ENCODE measurements at regions not wholly inside any gene's neighbourhood (a gene's known extent, or its start where the extent isn't known, plus 50 kb on each side); places are given as distances from the start of the nearest gene placed in this dataset.
"Not testable (repeated sequence)": the region's sequence is repeated elsewhere in the genome, so short reads cannot be mapped to it uniquely, and the experiment has no call there.

GRCh38 chr2:35708411-35708923 lies 647.1 kb upstream of the CRIM1 start:
- CTCF ChIA-PET: no interaction called here

DNA sequence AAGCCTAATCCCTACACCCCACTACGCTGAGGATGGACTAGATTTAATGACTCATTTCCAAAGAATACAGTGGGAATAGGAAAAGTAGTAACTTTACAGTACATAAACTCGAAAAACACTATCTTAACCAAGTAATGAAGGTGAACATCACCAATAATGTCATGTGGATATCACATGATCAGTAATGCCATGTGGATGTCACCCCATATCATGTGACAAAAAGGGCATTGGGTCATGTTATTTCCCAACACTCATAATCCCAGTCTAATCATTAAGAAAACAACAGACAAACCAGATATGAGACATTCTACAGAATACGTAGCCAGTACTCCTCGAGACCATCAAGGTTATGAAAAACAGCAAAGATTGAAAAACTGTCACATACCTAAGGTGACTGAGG lies 667.3 kb upstream of the CRIM1 start:
- ChIA-PET CTCF (no interaction called here), POLR2A (no interaction called here)

More at GRCh38 chr2:35708411-35708923, 647.1 kb upstream of the CRIM1 start:
- POLR2A ChIA-PET: no interaction called here

GRCh38 chr2:35651688-35652323 lies 703.8 kb upstream of the CRIM1 start:
- ChIA-PET POLR2A (no interaction called here), CTCF (no interaction called here)

GRCh38 chr2:35614640-35615039 lies 740.9 kb upstream of the CRIM1 start:
- CTCF ChIA-PET: no interaction called here
- POLR2A ChIA-PET: no interaction called here

GRCh38 chr2:35606394-35606793 lies 749.2 kb upstream of the CRIM1 start:
- ChIA-PET CTCF (no interaction called here), POLR2A (no interaction called here)

DNA sequence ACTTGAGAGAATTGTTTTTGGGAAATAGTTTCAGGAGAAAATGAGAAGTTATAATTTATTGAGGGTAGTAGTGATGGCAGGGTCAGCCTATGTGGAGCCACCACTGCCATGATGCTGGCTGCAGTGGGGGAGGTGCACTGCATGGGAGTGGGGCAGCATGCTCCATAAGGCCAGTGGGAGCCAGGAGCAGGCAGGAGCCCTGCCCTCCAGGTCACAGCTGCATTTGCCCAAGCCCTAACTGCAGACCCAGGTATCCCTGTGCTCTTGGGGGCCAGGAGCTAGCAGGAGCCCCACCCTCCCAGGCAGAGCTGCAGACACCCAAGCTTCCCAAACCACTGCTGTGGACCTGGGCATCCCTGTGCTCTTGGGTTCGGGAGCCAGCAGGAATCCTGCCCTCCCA lies 757.3 kb upstream of the CRIM1 start:
- ChIA-PET POLR2A (no interaction called here), CTCF (no interaction called here)

GRCh38 chr2:35591886-35592285 lies 763.7 kb upstream of the CRIM1 start:
- ChIA-PET CTCF (no interaction called here), POLR2A (no interaction called here)

- CTCF ChIA-PET: no interaction called here
Measured at GRCh38 chr2:35585972-35586371, 769.6 kb upstream of the CRIM1 start.

GRCh38 chr2:35582637-35583036 lies 772.9 kb upstream of the CRIM1 start:
- ChIA-PET CTCF (no interaction called here), POLR2A (no interaction called here)

More at GRCh38 chr2:35585972-35586371, 769.6 kb upstream of the CRIM1 start:
- POLR2A ChIA-PET: no interaction called here

- CTCF ChIA-PET: no interaction called here
- POLR2A ChIA-PET: interaction anchor here (0.7 kb wide), 1 partner anchor 1421 kb away, joined by 3 read pairs; no protein-coding TSS in a partner anchor
Measured at GRCh38 chr2:35580956-35581355, 774.6 kb upstream of the CRIM1 start.

DNA sequence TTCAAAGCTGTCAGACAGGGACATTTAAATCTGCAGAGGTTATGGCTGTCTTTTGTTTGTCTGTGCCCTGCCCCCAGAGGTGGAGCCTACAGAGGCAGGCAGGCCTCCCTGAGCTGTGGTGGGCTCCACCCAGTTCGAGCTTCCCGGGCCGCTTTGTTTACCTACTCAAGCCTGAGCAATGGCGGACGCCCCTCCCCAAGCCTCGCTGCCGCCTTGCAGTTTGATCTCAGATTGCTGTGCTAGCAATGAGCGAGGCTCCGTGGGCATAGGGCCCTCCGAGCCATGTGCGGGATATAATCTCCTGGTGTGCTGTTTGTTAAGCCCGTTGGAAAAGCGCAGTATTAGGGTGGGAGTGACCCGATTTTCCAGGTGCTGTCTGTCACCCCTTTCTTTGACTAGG lies 787.0 kb upstream of the CRIM1 start:
- CTCF ChIA-PET, POLR2A ChIA-PET: not testable (repeated sequence)

DNA sequence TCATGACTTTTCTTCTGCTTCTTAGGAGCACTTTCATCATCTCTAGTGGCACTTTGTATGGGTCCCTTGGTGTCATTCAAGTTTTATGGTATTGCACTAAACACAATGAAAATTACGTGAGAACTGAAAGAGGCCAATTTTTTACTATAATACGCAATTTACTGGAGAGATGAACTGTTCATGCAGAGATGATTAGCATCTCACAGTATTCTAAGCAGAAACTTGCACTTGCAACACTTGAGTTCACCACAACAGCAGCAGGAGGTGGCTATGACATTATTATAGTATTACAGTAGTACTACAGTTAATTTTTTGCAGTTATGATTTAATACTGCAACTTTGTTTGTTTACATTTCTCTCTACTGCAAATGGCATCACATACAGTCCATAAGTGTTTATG lies 793.1 kb upstream of the CRIM1 start:
- ChIA-PET CTCF (no interaction called here), POLR2A (no interaction called here)

DNA sequence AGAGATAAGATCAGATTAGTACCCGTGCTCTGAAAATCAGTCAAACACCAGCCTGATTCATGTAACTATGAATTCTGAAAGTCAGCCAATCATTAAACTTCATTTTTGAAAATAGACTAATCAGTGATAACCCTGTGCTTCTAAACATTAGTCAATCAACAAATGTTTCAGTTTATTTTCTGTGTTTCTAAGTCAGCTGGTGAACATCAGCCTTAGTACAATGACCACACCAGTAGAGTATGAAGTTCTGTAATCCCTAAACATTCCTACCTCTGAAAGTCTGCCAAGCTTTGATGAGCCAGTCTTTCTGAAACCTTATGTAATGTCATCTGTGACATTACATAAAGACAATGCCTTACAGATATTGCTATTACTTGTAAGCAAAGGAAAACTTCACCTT lies 807.4 kb upstream of the CRIM1 start:
- ChIA-PET POLR2A (no interaction called here), CTCF (no interaction called here)

GRCh38 chr2:35545301-35545700 lies 810.3 kb upstream of the CRIM1 start:
- ChIA-PET CTCF (no interaction called here), POLR2A (no interaction called here)

DNA sequence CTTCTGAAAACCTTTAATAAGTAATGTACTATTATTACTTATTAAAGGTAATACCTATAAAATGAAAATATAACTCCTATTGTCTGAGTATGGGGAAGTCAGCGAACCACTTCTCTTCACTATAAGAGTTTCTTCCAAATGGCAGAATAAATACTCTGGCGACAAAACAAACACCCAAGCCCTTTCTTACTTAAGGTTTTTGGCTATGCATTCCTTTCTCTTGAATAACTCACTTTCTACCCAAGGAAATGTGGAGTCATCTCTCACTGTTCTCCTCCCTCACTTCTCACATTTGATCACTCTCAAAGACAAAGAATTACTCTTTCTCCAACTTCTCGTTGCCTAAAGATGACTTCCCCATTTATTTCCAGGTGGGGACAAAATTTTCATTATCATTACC lies 816.8 kb upstream of the CRIM1 start:
- CTCF ChIA-PET: no interaction called here
- POLR2A ChIA-PET: no interaction called here

GRCh38 chr2:35530615-35531135 lies 824.9 kb upstream of the CRIM1 start:
- CTCF ChIA-PET: no interaction called here
- POLR2A ChIA-PET: no interaction called here

DNA sequence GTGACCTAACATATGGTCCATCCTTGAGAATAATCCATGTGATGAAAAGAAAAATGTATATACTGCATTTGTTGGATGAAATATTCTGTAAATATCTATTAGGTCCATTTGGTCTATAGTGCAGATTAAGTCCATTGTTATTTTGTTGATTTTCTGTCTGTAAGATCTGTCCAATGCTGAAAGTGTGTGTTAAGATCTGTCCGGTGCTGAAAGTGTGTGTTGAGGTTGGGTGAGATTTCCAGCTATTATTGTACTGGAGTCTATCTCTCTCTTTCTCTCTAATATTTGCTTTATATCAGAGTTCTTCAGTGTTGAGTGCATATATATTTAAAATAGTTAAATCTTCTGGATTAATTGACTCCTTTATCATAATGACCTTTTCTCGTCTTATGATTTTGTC lies 828.8 kb upstream of the CRIM1 start:
- ChIA-PET POLR2A (no interaction called here), CTCF (no interaction called here)

DNA sequence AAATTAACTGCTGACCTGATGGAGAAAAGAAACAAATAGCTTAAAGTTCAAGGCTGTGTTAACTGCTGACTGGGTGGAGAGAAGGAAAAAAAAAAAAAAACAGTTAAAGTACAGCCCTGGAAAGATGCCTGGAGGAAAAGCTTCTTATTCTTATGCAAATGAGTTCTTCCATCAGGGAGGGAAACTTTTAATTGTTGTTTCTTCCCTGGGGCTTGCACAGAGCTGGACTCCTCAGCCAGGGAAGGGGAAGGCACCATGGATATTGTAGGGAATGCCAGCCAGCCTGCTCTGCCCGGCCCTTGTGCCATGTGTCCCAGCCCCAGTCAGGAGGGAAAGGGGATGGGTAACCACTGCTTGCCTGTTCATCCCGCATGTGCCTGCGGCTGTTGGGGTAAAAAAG lies 833.1 kb upstream of the CRIM1 start:
- POLR2A ChIA-PET: no interaction called here
- CTCF ChIA-PET: interaction anchor here (0.7 kb wide), 1 partner anchor 37 kb away, joined by 4 read pairs; no protein-coding TSS in a partner anchor

DNA sequence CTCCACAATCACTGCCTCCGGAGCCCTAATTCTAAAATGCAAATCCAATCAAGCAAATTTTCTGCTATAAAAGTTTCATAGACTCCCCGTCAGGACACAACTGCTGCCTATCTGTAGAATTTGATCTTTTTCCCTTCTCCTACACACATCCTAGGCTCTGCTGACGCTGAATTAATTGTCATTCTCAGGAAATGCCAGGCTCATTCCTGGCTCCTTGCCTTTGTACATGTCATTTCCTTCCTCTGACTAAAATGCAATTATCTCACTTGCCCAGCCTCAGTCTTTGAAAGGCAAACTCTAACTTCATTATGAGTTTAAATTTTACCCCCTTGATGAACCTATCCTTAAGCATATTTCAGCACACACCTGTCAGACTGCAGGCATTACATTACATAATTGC lies 844.9 kb upstream of the CRIM1 start:
- POLR2A ChIA-PET: no interaction called here
- CTCF ChIA-PET: no interaction called here

DNA sequence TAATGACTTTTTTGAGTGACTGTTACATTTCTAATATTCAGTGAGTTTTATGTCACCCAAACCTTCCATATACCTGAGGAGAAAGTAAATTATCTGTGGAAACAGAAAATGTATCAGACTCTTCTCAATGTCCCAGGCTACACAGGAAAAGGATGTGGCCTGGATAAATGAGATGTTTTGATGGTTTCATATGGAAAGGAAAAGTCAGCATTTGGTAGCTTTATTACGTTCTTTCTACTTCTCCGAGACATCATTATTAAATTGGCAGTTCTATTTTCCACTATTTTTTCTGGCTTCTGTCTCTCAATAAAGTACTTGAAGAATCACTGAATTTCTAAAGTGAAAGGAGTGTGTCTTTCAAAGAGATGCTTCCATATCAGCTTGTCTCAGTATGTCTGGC lies 847.0 kb upstream of the CRIM1 start:
- POLR2A ChIA-PET: no interaction called here

DNA sequence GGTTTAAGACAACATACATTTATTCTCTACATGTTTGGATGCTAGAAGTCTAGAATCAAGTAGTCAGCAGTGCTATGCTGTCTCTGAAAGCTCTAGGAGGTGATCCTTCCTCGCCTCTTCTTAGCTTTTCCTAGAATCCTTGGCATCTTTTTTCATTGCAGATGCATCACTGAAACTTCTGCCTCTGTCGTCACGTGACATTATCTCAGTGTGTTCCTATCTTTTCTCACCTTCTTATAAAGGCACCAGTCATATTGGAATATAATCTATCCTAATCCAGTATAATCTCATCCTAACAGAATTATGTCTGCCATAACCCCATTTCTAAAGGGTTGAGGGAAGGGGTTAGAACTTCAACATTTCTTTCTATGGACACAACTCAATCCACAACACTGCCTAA lies 851.2 kb upstream of the CRIM1 start:
- POLR2A ChIA-PET: no interaction called here
- CTCF ChIA-PET: no interaction called here

More for the DNA sequence above, 847.0 kb upstream of the CRIM1 start:
- CTCF ChIA-PET: no interaction called here

GRCh38 chr2:35503738-35504199 lies 851.8 kb upstream of the CRIM1 start:
- CTCF ChIA-PET: no interaction called here

More at GRCh38 chr2:35503738-35504199, 851.8 kb upstream of the CRIM1 start:
- POLR2A ChIA-PET: no interaction called here
